ENCODE measurements at regions not wholly inside any gene's neighbourhood (a gene's known extent, or its start where the extent isn't known, plus 50 kb on each side); places are given as distances from the start of the nearest gene placed in this dataset.

DNA sequence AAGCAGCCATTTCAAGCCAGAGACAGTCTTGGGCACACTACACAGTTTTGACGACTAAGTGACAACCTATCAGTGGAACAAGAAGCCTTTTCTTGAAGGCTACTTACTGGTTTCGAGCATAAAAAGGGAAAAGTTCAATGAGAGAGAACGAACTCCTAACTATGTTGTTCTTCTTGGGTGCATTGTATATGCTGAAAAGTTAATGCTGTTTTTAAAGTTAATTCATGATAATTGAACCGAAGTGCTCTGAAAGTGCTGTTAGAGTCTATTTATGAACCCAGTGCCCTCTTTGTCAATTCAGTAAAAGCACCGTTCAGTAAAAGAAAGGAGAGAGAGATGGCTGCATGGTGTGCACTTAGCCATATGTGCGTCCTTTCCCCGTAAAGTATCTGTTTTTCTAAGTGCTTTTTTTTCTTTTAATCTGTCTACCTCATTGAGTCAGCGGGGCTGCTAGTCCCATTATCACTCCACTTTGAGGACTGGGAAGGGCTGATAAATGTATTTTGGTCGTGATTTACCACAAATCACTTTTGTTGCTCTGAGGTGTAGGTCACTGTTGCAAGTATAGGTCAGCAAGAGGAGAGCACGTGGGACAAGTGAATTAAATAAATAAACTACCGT lies 380.7 kb upstream of the GOLIM4 start:
- WGBS (ENCODE audit: insufficient coverage, low lambda C conversion rate), result 85% methylated on average over 5 of the region's 11 CpGs
- no peaks in the 10 kb centered on the region for H3K27me3 ChIP-seq (ENCODE audit: control insufficient read depth, insufficient read depth, low read length)
- no peaks in the 10 kb centered on the region for H3K4me1 ChIP-seq (ENCODE audit: control insufficient read depth, insufficient read depth, low read length)
- no peak overlapping the region for H3K27ac ChIP-seq (ENCODE audit: low read length)
- H3K4me3 ChIP-seq (ENCODE audit: low read length), result no peak overlapping the region
- no peaks in the 10 kb centered on the region for H3K36me3 ChIP-seq (ENCODE audit: control insufficient read depth, insufficient read depth, low read length)
- no peak for DNase-seq
- no peaks in the 10 kb centered on the region for H3K9me3 ChIP-seq (ENCODE audit: control insufficient read depth, low read depth, low read length)

DNA sequence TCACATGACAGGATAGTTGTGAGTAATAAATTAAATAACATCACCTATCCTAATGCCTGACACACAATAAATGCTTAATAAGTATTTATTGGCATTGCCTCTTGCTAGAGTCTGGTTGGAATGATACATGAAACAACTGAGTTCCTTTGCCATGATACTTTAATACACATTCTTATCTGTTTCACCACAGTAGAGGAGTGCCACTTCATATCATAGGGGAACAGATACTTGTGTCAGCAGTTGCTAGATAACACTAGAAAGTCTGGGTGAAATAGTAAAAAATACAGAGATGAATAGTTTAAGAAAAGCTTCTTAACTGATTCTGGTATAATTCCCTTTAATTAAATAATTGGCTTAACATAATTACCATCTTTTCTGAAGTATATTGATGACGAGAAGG lies 380.0 kb upstream of the GOLIM4 start:
- WGBS (ENCODE audit: insufficient coverage, low lambda C conversion rate), result no CpG with 5 or more reads among the region's 1 CpG
- no peaks in the 10 kb centered on the region for H3K27me3 ChIP-seq (ENCODE audit: control insufficient read depth, insufficient read depth, low read length)
- H3K36me3 ChIP-seq (ENCODE audit: control insufficient read depth, insufficient read depth, low read length), result no peaks in the 10 kb centered on the region
- no peak overlapping the region for H3K4me3 ChIP-seq (ENCODE audit: low read length)
- no peaks in the 10 kb centered on the region for H3K4me1 ChIP-seq (ENCODE audit: control insufficient read depth, insufficient read depth, low read length)
- DNase-seq, result no peak
- H3K27ac ChIP-seq (ENCODE audit: low read length), result no peak overlapping the region
- H3K9me3 ChIP-seq (ENCODE audit: control insufficient read depth, low read depth, low read length), result no peaks in the 10 kb centered on the region

DNA sequence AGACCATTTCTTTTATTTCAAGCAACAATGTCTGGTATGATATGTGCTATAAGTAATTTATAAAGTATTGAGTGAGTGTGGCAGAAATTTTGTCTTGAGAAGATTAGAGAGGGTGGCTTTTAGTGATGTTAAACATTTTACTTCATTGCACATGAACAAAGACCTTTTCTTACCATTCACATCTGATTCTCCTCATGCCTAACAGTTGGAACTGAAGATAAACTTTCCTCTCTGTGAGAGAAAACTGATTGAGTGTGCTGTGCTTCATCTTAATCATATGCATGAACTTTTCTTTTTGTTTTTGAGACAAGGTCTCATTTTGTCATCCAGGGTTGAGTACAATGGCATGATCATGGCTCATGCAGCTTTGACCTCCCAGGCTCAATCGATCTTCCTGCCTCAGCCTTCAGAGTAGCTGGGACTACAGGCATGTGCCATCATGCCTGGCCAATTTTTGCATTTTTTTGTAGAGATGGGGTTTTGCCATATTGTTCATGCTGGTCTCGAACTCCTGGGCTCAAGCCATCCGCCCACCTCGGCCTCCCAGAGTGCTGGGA lies 377.7 kb upstream of the GOLIM4 start:
- Histone ChIP-seq H3K4me3 (ENCODE audit: low read length) (no peak overlapping the region), H3K27me3 (ENCODE audit: control insufficient read depth, insufficient read depth, low read length) (no peaks in the 10 kb centered on the region), H3K9me3 (ENCODE audit: control insufficient read depth, low read depth, low read length) (no peaks in the 10 kb centered on the region), H3K27ac (ENCODE audit: low read length) (no peak overlapping the region), H3K4me1 (ENCODE audit: control insufficient read depth, insufficient read depth, low read length) (no peaks in the 10 kb centered on the region), H3K36me3 (ENCODE audit: control insufficient read depth, insufficient read depth, low read length) (no peaks in the 10 kb centered on the region)
- DNase-seq, result no peak
- no CpG with 5 or more reads among the region's 4 CpGs for WGBS (ENCODE audit: insufficient coverage, low lambda C conversion rate)

DNA sequence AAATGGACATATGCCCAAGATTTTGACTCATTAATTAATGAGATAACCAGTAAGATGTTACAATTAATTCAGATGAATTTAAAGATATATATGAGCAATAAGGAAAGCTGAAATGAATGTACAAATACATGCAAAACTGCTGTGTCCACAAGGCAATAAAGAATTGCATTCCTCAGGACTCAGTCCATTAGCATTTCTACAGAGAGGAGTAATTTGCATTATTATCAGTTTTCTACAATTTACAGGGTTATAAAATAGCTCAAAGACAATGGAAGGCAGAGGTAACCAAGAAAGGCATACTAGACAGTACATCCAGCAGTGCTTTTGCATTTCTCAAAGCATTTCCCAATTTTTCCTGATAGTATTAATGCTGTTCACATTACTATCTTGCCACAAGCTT lies 377.1 kb upstream of the GOLIM4 start:
- no peak for DNase-seq
- H3K36me3 ChIP-seq (ENCODE audit: control insufficient read depth, insufficient read depth, low read length), result no peaks in the 10 kb centered on the region
- H3K4me3 ChIP-seq (ENCODE audit: low read length), result no peak overlapping the region
- no peaks in the 10 kb centered on the region for H3K9me3 ChIP-seq (ENCODE audit: control insufficient read depth, low read depth, low read length)
- no peaks in the 10 kb centered on the region for H3K4me1 ChIP-seq (ENCODE audit: control insufficient read depth, insufficient read depth, low read length)
- H3K27me3 ChIP-seq (ENCODE audit: control insufficient read depth, insufficient read depth, low read length), result no peaks in the 10 kb centered on the region
- no peak overlapping the region for H3K27ac ChIP-seq (ENCODE audit: low read length)

DNA sequence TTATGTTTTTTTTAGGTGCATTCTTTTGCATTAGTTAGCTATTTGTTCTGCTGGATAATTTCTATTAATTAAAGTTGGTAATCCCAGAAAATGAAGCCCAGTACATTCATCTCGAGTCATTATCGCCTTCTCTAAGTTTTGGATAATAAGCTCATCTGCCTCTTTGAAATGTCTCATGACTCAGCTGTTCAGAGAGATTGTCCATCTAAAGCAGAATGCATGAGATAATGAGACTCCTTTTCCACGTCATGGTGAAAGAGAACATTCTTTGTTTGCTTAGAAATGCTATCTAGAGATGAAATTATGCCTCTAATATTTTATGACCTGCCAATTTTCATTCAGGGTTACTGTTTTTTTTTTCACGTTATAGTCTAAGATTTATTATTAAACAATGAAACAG lies 374.7 kb upstream of the GOLIM4 start:
- no peaks in the 10 kb centered on the region for H3K36me3 ChIP-seq (ENCODE audit: control insufficient read depth, insufficient read depth, low read length)
- no peaks in the 10 kb centered on the region for H3K27me3 ChIP-seq (ENCODE audit: control insufficient read depth, insufficient read depth, low read length)
- no peak overlapping the region for H3K27ac ChIP-seq (ENCODE audit: low read length)
- no peak overlapping the region for H3K4me3 ChIP-seq (ENCODE audit: low read length)
- no peaks in the 10 kb centered on the region for H3K9me3 ChIP-seq (ENCODE audit: control insufficient read depth, low read depth, low read length)
- DNase-seq, result no peak
- H3K4me1 ChIP-seq (ENCODE audit: control insufficient read depth, insufficient read depth, low read length), result no peaks in the 10 kb centered on the region
- WGBS (ENCODE audit: insufficient coverage, low lambda C conversion rate), result 85% methylated on average over 3 of the region's 4 CpGs

DNA sequence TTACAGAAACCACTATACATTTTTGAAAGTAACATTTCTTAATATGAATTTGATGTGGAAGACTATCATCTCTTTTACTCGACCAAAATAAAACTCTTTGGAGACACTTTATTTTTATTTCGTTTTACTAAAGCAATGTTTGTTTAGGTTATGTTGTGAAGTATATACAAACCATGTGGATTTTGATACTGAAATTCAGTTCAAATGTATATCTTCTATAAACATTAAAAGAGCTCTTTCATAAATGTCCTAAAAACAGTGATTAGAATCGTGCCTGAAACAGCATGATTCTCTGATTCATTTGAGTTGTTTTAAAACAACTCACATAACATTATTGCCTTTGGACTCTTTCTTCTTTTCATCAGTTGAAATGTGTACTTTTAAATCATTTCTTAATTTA lies 373.7 kb upstream of the GOLIM4 start:
- Histone ChIP-seq H3K9me3 (ENCODE audit: control insufficient read depth, low read depth, low read length) (no peaks in the 10 kb centered on the region), H3K27ac (ENCODE audit: low read length) (no peak overlapping the region), H3K27me3 (ENCODE audit: control insufficient read depth, insufficient read depth, low read length) (no peaks in the 10 kb centered on the region), H3K4me3 (ENCODE audit: low read length) (no peak overlapping the region), H3K4me1 (ENCODE audit: control insufficient read depth, insufficient read depth, low read length) (no peaks in the 10 kb centered on the region), H3K36me3 (ENCODE audit: control insufficient read depth, insufficient read depth, low read length) (no peaks in the 10 kb centered on the region)
- WGBS (ENCODE audit: insufficient coverage, low lambda C conversion rate), result 56% methylated on average over 1 of the region's 3 CpGs
- DNase-seq, result no peak

DNA sequence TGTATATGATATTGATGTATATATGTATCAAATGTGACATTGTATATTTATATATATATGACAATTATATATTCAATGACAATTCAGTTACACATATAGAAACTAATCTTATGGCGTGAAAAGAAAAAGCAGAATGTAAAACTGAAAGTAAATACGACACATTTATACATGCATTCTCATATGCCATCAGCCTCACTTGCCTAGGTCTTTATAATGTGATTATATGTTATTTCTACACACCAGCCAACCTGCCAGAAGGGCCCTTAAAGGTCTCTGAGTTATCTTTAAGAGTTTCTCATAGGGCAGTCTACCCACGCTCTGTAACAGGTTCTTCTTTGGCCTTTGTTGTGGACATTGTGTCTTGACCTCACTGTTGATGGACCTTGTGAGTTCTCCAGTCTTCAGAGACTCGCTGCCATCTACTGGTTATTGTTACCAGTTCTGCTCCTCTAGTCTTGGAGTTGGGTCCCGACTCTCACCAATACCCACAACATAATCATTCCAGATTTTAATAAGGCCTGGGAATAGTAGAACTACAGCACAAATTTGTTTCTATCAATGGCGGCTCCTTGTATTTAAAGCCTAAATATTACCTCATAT lies 371.5 kb upstream of the GOLIM4 start:
- no peak overlapping the region for H3K27ac ChIP-seq (ENCODE audit: low read length)
- H3K9me3 ChIP-seq (ENCODE audit: control insufficient read depth, low read depth, low read length), result no peaks in the 10 kb centered on the region
- H3K27me3 ChIP-seq (ENCODE audit: control insufficient read depth, insufficient read depth, low read length), result no peaks in the 10 kb centered on the region
- DNase-seq, result no peak
- H3K4me1 ChIP-seq (ENCODE audit: control insufficient read depth, insufficient read depth, low read length), result no peaks in the 10 kb centered on the region
- H3K36me3 ChIP-seq (ENCODE audit: control insufficient read depth, insufficient read depth, low read length), result no peaks in the 10 kb centered on the region
- no peak overlapping the region for H3K4me3 ChIP-seq (ENCODE audit: low read length)
- 95% methylated on average over 3 of the region's 6 CpGs for WGBS (ENCODE audit: insufficient coverage, low lambda C conversion rate)

DNA sequence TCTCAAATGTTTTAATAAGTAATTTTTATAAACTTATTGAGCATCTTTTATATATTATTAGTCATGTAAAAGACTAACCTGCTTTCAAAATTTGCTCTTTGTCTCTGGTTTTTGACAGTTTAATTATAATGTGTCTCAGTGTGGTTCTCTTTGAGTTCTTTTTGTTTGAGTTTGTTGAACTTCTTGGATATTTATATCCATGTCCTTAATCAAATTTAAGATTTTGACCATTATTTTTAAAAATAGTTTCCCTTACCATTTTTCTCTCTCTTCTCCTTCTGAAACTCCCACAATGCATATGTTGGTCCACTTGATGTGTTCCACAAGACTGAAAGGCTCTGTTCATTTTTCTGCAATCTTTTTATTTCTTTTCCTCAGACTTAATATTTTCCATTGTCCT lies 366.1 kb upstream of the GOLIM4 start:
- DNase-seq, result no peak
- Histone ChIP-seq H3K27ac (ENCODE audit: low read length) (no peak overlapping the region), H3K4me1 (ENCODE audit: control insufficient read depth, insufficient read depth, low read length) (no peaks in the 10 kb centered on the region), H3K4me3 (ENCODE audit: low read length) (no peak overlapping the region), H3K27me3 (ENCODE audit: control insufficient read depth, insufficient read depth, low read length) (no peaks in the 10 kb centered on the region), H3K36me3 (ENCODE audit: control insufficient read depth, insufficient read depth, low read length) (no peaks in the 10 kb centered on the region), H3K9me3 (ENCODE audit: control insufficient read depth, low read depth, low read length) (no peaks in the 10 kb centered on the region)

DNA sequence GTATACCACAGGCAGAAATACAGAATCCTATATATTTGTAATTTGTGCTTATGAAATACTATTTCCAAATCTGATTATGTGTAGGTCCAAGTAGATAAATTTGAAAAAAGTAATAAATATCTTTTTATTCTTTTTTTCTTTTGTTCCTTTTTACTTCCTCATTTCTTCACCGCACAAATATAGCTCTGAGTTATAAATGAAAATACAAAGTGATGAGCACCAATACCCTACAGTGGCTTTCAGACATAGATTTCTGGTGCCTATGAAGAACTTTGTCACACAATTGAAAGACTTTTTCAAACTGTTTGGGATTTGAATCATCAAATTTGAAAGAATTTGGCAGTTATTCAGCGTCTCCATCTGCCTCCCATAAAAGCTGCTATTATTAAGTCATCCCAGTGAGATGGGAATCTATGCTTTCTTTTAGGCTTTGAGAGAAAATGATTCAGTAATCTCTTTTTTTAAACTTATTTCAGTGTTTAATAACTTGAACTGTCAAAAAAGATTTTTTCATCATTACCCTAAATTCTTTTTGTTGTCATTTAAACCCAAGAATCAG lies 363.6 kb upstream of the GOLIM4 start:
- no peak for DNase-seq
- Histone ChIP-seq H3K4me1 (ENCODE audit: control insufficient read depth, insufficient read depth, low read length) (no peaks in the 10 kb centered on the region), H3K27me3 (ENCODE audit: control insufficient read depth, insufficient read depth, low read length) (no peaks in the 10 kb centered on the region), H3K9me3 (ENCODE audit: control insufficient read depth, low read depth, low read length) (no peaks in the 10 kb centered on the region), H3K36me3 (ENCODE audit: control insufficient read depth, insufficient read depth, low read length) (no peaks in the 10 kb centered on the region), H3K4me3 (ENCODE audit: low read length) (no peak overlapping the region), H3K27ac (ENCODE audit: low read length) (no peak overlapping the region)
- 62% methylated on average over 2 of the region's 2 CpGs for WGBS (ENCODE audit: insufficient coverage, low lambda C conversion rate)

DNA sequence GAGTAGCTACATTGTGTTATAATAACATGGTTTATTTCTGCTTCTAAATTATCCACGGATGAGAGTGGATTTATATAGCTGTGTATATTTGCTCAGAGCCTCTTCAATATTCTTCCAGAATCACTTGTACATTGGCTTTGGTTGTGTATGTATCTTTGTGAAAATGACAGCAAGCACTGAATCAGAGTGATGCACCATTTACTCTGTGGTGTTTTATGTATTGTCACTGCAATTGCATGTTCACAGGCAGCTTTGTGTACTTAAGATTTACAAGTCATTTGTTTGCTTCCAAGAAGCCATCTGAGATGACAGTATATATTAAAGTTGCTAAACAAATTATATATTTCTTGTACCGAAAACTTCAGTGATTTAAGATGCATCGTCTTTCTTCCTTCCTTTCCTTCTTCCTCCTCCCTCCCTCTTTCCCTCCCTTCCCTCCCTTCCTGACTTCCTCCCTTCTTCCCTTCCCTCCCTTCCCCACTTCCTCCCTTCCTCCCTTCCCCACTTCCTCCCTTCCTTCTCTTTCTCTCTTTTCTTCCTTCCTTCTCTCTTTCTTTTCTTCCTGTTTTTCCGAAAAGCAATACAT lies 362.3 kb upstream of the GOLIM4 start:
- DNase-seq, result no peak
- 87% methylated on average over 3 of the region's 4 CpGs for WGBS (ENCODE audit: insufficient coverage, low lambda C conversion rate)
- Histone ChIP-seq H3K27me3 (ENCODE audit: control insufficient read depth, insufficient read depth, low read length) (no peaks in the 10 kb centered on the region), H3K4me3 (ENCODE audit: low read length) (no peak overlapping the region), H3K4me1 (ENCODE audit: control insufficient read depth, insufficient read depth, low read length) (no peaks in the 10 kb centered on the region), H3K36me3 (ENCODE audit: control insufficient read depth, insufficient read depth, low read length) (no peaks in the 10 kb centered on the region), H3K27ac (ENCODE audit: low read length) (no peak overlapping the region), H3K9me3 (ENCODE audit: control insufficient read depth, low read depth, low read length) (no peaks in the 10 kb centered on the region)

Data from large intestine (tissue), 3 donors.